ENCODE measurements at regions not wholly inside any gene's neighbourhood (a gene's known extent, or its start where the extent isn't known, plus 50 kb on each side); places are given as distances from the start of the nearest gene placed in this dataset.

DNA sequence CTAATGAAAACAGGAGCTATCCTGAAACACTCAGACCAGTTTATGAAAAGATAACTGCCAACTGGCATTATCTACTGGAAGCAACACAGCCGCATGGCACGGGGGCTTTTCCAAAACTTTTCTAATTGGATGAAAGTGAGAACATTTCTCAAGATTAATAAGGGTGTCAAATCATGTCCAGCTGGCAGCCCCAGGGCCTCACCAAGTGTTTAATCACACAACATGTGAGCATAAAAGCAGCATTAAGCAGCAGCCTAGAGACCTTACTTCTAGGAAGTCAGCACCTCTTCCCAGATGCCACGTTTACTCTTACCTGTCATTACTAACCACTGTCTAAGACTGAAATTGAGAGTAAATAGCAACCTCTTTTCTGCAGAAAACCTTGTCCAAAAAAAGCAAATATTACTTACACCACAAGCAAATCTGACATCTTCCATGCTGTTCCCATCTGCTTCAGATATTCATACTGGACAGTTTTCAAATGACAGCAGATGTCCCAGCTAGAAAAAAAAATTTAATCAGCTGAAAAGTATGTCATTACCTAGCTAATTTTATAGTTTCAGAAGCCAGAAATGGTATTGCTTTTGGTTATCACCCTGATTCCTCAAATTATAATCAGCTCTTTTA lies 341.5 kb upstream of the ZP4 start:
- intact Hi-C loops (cut with micrococcal nuclease) = loop anchor here (5.0 kb wide), 1 partner anchor 415 kb away; no protein-coding TSS in a partner anchor

DNA sequence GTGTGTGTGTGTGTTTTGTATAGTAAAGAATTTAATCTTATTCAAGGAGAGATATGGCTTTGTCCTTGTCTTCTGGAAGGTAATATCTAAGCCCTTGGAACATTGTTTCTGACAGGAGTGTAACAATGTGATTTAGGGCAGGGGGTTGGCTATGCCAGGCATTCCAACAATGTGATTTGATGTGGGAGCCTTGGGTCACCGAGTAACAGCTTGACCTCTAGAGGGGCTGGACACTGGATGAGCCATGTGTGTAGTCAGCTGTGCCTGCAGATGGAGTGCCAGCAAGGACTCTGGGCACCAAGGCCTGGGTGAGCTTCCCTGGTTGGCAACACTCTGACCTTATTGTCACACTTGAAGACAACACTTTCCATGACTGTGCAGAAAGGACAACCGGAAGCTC lies 336.1 kb upstream of the ZP4 start:
- intact Hi-C loops (cut with micrococcal nuclease) = no loop called here

DNA sequence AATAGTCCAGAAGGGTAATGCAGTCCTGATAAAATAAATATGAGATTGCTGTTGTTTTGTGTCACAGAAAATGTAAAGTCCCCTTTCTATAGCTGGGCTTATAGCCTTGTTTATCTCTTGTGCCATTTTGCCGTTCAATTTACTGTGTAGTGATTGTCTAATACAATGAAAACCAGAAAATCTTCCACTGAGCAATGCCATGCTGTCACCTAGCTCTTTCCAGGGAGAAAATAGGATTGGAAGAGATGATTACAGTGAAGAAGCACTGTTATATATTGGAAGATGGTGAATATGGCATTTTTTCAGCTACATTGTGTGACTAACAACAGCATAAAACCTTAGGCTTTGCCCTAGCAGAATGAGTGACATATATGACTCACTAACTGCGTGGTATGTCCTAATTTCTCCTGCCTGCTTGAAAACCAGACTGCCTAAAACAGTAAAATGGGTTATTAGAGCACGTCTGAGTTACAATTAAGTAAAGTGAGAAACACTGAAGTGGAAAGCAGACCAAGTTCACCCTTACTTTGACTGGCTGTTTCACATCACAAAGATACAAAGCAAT lies 332.4 kb upstream of the ZP4 start:
- intact Hi-C loops (cut with micrococcal nuclease) = no loop called here

DNA sequence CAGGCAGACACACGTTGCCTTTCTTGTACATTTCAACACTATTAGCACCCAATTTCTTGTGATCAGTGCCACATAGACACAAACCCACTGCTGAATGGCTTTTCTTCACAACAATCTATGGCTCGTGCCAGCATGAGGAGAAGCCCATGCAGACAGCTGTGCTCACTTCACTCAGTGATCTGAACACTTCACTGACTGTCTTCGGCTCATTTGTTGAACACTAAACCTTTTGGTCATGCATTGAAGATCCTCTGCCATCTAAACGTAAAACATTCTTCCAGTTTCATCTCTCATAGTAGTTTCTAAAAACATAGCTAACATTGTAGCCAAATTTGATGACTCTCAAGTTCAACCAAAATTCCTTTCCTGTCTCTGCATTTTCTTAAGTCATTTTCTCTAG lies 331.0 kb upstream of the ZP4 start:
- intact Hi-C loops (cut with micrococcal nuclease) = no loop called here

DNA sequence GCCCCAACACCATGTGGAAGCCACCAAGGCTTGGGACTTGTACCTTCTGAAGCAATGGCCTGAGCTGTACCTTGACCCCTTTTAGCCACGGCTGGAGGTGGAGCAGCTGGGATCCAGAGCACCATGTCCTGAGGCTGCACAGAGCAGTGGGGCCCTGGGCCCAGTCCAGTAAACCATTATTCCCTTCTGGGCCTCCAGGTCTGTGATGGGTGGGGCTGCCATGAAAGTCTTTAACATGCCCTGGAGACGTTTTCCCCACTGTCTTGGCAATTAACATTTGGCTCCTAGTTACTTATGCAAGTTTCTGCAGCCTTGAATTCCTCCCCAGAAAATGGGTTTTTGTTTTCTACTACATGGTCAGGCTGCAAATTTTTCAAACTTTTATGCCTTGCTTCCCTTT lies 323.7 kb upstream of the ZP4 start:
- intact Hi-C loops (cut with micrococcal nuclease) = no loop called here

DNA sequence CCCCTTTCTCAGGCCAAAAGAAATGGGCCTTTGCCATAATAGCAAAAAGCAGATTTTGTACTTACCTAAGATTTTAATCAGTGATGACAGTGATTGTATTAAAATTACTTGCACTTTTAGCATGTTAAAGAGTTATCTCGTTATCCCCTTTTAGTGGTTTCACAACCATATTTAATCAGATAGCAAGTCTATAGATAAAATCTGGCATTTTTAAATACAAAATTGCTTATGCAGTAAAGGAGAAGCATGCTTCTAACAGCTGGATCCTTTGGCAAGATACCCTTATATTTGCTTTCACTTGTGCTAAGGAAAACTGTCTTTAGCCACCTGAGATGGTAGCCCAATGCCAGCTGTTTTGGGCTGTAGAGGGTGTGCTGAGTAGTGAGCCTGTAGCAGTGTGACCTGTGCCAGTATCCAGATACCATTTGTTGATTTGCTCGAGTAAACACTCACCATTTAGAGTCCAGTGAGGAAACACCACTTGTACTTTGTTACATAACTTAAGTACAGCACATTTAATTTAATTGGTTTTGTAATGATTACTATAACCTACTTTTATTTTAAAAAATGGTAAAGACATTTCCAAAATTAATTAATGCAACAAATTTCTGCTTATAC lies 314.4 kb upstream of the ZP4 start:
- intact Hi-C loops (cut with micrococcal nuclease) = no loop called here

DNA sequence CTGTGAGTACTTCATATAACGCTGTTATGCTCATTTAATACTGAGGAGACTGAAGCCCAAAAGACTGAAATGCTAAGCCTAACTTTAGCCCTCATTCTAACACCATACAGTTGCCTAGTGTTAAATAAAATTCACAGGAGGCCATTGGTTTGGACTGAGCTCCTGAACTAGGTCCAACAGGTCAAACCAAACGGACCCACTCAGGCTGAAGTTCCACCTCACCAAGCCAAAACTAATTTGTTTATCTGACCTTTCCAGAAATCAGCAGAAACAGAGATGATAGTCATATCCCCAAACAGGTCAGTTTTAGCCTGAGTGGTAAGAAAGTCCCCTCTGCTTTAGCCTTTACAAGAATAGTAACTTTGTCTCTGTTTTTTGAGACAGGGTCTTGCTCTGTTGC lies 311.3 kb upstream of the ZP4 start:
- intact Hi-C loops (cut with micrococcal nuclease) = no loop called here

DNA sequence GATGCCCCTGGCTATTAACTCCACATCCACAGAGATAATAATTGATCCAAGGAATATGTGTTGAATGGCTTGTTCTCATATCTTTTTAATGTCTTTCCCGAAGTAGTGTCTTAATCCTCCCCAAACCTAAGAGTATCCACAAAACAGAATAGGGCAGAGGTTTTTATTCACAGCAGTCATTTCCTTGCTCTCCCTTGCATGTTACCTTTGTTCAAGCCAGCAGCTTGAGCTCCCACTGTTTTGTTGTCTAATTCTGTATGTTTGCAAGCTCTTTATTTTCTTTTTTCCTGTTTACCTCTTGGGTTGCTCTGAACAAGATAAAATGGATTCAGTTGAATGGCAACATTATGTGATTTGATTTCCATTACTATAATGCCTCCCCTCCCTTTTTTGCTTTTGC lies 308.6 kb upstream of the ZP4 start:
- intact Hi-C loops (cut with micrococcal nuclease) = loop anchor here (10.0 kb wide), 1 partner anchor 355 kb away; no protein-coding TSS in a partner anchor

DNA sequence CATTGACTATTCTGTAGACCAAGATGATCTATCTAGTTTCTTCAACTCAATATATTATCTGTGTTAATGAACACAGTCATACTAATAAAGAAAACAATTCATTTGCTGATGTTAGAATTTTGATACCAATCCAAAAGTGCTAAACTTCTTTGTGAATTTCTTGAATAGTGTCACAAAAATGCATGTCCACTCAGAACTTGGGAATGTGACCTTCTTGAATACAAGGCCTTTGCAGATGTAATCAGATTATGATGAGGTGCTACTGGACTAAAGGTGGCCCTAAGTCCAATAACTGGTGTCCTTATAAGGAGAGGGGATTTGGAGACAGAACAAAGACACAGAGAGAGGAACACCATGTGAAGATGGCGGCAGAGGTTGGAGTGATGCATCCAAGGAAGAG lies 305.8 kb upstream of the ZP4 start:
- intact Hi-C loops (cut with micrococcal nuclease) = loop anchor here (10.0 kb wide), 1 partner anchor 358 kb away; no protein-coding TSS in a partner anchor

DNA sequence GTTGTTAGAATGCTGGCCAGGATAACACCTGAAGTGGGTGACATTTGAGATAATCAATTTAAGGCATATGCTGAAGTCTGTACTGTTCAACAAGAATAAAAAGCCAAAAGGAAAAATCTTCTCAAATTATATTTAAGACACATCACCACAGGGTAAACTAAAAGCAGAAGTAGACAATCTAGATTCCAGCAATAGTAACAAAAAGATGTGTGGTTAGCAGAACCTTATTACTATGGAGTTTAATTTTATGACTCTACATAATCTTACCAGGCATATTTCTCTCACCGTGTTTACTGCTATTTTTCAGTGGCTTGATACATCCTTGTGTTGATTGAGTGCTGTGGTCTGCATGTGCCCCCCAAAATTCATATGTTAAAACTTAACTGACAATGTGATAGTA lies 300.4 kb upstream of the ZP4 start:
- intact Hi-C loops (cut with micrococcal nuclease) = loop anchor here (10.0 kb wide), 1 partner anchor 364 kb away; no protein-coding TSS in a partner anchor

DNA sequence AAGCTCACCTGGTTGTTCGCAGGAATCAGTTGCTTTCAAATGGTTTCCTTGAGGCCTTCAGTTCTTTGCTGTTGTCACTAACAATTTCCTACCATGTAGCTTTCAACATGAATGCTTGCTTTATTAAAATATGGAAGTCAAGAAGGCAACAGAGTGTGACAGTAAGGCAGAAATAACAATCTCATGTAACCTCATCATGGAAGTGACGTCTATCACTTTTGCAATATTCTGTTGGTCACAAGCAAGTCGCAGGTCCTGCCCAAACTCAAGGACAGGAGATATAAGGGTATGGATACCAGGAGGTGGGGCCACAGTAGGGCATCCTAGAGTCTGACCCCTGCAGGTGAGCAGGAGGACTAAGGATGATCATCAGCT lies 296.8 kb upstream of the ZP4 start:
- intact Hi-C loops (cut with micrococcal nuclease) = no loop called here

DNA sequence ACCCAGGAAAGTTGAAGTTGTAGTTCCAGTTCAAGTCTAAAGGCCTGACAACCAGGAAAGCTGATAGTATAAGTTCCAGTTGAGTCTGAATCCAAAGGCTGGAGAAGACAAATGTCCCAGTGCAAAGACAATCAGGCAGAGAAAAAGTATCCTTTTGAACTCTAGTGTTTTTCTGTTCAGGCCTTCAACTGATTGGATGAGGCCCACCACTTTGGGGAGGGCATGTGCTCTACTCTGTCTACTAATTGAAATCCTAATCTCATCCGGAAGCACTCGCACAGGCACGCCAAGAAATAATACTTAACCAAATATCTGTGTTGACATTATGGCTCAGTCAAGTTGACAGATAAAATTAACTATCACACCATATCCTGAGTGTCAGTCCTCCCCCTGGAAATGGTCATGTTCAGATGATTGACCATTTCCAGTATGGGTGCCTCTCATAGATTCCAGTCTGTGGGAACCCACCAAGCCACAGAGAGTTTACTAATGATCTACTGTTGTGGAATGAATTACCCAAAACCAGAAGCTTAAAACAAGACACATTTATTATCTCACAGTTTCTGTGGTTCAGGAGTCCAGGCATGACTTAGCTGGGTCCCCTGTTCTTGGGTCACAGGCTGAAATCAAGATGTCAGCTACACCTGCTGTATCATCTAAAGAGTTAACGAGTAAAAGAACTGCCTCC lies 296.3 kb upstream of the ZP4 start:
- intact Hi-C loops (cut with micrococcal nuclease) = no loop called here

DNA sequence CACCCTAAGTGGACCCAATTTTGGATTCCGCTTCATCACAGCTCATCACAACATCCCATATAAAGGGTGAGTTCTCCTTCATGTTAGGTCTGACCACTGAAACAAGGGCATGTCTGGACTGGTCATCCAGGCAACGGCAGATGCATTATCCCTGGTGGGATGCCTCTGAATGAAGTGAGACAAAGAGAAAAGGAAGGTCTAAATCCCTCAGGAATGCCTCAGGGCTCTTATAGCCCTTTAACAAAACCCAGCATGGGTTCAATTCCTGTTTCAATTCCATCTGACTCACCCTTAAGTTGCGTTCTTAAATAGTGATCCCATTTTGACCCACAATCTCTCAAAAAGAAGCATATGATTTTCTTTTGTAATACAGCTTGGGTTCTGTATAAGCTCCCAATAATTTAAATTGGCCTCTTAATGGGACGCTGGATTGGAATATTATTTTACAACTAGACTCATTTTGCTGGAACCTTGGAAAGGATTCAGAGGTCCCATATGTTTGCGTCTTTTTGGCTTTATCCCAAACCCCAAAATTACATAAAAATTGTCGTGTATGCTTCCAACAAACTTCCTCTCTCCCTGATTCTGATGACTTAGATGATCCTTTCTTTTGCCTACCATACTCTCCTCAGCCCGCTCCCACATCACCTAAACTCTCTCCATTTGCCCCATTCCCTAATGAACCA lies 287.4 kb upstream of the ZP4 start:
- intact Hi-C loops (cut with micrococcal nuclease) = no loop called here

DNA sequence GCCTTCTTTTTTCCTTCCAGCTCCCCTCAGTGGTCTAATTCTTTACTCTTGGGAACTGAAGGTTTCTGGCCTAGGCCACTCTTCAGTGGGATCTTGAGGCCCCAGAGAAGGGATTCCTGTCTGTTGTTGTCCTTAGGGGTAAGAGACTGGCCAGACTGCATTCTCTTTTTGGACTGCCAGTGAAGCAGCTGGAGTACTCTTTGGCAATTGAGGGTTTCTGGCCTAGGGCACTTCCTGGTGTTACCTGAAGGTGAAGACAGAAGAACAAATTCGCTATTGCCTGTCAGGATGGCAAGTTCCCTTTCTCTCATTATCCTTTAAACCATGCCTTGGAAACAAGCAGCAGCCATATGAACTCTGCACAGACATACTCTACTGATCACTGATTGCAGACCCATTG lies 286.6 kb upstream of the ZP4 start:
- intact Hi-C loops (cut with micrococcal nuclease) = no loop called here

DNA sequence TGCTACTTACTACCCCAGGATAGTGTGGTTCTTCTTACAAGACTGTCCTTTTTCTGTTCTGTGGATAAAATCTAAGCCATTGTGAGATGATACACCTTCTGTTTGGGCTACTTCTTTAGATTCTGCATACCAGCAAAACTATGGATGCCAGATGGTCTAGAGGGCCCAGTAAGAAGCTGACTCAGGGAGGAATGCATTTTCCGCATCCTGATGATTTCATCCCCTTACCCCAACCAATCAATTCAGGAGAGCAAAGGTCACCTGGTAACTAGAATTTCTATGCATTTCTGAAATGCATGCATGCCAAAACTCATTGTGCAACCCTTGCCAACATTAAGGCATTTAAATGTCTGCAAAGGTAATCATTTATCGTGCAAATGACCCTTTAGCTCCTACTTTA lies 285.7 kb upstream of the ZP4 start:
- intact Hi-C loops (cut with micrococcal nuclease) = no loop called here

DNA sequence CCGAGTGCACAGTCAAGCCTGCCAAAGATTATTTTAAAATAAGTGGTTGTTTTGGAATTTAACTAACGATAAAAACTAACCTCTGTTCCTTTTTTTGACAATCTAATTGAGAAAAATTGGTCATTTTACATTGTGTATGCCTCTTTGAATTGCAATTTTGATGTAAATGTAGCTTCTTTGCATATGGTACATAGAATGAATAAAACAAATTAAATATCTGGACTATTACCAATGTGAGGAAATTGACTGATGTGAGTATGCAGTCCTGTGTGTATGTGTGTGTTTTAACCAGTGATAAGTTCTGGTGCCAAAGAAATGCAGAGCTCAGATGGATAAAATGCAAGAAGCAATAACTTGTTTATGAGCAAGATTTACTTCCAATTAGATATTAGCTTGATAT lies 281.3 kb upstream of the ZP4 start:
- intact Hi-C loops (cut with micrococcal nuclease) = no loop called here

DNA sequence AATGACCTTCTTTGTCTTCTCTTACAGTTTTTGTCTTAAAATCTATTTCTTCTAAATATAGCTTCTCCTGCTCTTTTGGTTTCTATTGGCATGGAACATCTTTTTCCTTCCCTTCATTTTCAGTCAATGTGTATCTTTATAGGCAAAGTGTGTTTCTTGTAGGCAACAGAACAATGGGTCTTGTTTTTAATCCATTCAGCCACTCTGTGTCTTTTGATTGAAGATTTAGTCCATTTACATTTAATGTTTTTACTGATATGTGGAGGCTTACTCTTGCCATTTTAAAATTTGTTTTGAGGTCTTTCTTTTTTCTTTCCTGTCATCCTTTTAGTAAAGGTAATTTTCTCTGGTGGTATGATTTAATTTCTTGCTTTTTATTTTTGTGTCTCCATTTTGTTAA lies 271.2 kb upstream of the ZP4 start:
- intact Hi-C loops (cut with micrococcal nuclease) = no loop called here

DNA sequence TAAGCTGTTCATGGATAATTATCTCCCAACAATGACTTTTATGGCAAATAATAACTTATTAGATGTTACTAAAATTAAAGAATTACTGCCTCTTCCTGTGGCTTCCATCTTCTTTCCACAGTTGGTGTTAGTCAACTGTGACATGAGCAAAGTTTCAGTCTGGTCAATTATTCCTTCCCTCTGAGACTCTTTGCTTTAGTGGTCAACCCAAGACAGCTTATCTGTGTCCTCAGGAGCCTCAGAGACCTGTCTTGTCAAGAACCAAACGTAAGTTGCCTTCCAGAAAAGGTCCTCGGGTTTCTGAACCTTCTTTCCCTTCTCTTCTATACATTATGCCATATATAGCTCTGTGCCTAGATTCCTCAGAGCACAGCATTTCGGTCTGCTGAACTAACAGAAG lies 263.2 kb upstream of the ZP4 start:
- intact Hi-C loops (cut with micrococcal nuclease) = no loop called here

DNA sequence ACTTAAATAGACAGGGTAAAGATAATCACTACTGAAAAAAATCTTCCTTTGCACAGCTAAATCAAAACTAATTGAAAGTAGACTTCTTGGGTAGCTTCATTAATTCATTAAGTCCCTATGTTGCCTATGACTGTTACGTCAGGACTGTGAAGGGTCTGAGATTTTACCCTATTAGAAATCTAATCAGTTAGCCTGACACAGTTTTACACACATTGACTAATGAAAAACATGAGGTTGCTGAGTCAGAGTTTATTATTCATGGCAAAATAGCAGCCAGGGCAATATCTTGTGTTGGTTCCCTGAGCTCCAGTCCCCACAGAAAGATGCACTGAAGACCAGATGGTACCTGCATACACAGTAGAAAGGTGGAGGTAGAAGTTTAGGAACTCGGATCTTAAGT lies 262.5 kb upstream of the ZP4 start:
- intact Hi-C loops (cut with micrococcal nuclease) = no loop called here

DNA sequence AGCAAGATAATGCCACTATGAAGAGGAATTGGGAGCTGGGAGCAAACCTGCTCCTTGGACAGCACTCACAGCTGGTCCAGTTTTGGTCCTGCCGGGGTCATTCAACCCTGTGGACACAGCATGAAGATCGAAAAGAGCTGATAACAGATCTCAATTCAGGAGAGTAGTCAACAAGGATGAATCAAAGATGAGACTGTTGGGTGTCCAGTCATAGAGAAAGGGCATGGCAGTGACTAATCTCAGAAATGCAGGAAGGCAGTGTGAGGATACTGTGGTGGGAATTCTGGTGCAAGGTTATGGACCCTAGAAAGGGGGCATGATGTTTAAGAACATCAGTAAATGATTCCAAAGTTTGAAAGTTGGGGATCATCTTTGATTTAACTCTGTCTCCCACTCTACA lies 261.4 kb upstream of the ZP4 start:
- intact Hi-C loops (cut with micrococcal nuclease) = no loop called here

DNA sequence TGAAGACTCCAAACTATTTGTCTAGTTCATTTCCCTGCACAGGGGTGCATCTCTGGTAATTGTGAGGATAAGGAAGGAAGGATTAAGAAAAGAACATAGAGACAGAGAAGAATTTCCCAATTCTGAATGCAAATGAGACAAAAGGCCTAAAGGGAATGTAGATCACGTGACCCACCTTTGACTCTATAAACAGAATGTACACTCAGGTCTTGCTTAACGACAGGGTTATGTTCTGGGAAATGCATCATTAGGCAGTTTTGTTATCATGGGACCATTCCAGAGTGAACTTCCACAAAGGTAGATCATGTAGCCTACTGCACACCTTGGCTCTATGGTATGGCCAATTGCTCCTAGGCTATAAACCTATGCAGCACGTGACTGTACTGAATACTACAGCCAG lies 252.3 kb upstream of the ZP4 start:
- intact Hi-C loops (cut with micrococcal nuclease) = no loop called here

DNA sequence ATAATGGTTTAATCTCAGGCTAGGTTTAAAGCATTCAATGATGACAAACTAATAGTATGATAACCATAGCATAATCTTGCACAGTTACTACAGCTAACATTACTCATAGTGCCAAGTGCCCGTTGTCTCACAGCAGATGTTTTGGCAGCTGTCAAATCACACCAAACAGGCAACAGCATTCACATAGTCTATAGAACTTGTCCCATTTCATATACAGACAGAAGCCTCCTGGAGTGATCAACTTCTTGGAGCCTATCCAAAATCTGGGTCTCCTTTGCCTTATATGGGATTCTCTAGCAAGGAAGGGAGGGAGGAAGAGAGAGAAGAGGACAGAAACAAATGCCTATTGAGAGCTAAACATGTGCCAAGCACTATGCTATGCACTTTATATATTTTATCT lies 250.6 kb upstream of the ZP4 start:
- intact Hi-C loops (cut with micrococcal nuclease) = no loop called here
